ENCODE measurements at regions not wholly inside any gene's neighbourhood (a gene's known extent, or its start where the extent isn't known, plus 50 kb on each side); places are given as distances from the start of the nearest gene placed in this dataset.

DNA sequence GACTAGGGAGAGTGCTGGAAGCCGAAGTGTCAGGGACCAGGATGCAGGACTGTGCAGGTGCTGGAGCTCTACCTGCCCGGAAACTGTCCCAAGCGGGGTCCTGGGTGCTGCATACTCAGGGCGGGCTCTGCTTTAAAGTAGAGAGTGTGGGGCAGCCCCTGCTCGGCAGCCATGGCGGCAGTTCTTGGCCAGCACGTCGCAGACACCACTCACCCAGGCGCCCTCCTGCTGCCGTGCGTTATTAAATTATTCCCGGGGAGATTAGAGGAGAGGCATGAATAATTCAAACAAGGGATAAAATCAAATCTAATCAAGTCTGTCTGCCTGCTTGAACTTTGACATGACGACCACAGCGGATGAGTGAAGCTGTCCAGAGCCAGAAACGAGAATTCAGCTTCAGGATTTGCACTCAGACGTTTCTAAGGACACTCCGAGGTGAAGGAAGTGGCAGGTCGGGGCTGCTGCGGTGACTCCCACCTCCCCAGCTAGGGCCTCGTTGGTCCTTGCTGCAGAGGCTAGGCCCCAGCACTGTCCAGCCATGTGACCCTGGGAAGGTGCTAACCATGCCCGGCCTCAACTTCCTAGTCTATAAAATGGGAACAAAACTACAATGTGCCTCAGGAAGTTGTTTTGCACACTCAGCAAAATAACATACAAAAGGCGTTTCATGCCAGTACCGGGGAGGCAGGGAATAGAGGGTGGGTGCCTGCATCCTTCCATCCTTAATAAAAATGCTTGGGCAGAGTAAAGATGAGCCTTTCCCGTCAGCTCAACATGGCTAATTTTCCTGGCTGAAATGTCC is 91.3 kb upstream of the ADAMTS2 start:
- TF ChIP-seq POLR2AphosphoS5 (IDR thresholded peaks at IDR 0.05): no peak
- TF ChIP-seq POLR2A (IDR thresholded peaks at IDR 0.05): no peak

All from spleen (tissue), 3 donors.